ENCODE measurements at regions not wholly inside any gene's neighbourhood (a gene's known extent, or its start where the extent isn't known, plus 50 kb on each side); places are given as distances from the start of the nearest gene placed in this dataset.

DNA sequence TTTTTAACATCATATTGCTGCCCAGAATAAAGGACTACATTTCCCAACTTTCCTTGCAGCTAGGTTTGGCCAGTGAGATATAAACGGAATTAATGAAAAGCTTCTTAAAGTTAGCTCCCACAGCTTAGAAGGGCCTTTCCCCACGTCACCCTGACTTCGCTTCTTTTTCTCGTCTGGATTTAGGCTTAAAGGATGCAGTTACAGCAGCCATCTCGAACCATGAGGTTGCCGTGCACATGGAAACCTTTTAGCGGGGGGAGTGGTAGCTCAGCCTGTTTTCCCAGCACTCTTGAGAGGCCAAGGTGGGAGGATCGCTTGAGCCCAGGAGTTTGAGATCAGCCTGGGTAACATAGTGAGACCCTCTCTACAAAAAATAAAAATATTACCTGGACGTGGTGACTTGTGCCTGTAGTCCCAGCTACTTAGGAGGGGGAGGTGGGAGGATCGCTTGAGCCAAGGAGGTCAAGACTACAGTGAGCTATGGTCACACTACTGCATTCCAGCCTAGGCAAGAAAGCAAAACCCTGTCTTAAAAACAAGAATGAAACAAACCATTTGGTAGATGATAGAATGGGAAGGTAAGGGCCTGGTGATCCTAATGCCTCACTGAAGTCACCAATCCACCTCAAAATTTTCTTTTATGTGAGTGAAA, 64.3 kb upstream of the C1GALT1 start:
- H3K79me2 ChIP-seq (ENCODE audit: insufficient read depth, low read length), result no peaks in the 10 kb centered on the region
- no peak for ATAC-seq (ENCODE audit: insufficient read depth, low read depth)
- H3K9ac ChIP-seq (ENCODE audit: low read depth, low read length), result no peak overlapping the region
- H3K36me3 ChIP-seq (ENCODE audit: insufficient read depth, low read length), result no peaks in the 10 kb centered on the region
- H4K20me1 ChIP-seq (ENCODE audit: insufficient read depth, low read length), result no peaks in the 10 kb centered on the region
- H2AFZ ChIP-seq (ENCODE audit: low read depth, low read length), result no peak overlapping the region
- H3K4me3 ChIP-seq (ENCODE audit: low read depth in 1 of 2, low read length in 2 of 2), result no peak overlapping the region
- no peak for DNase-seq
- H3K27me3 ChIP-seq (ENCODE audit: insufficient read depth, low read length, poor library complexity), result no peaks in the 10 kb centered on the region
- H3K9me3 ChIP-seq (ENCODE audit: insufficient read depth, low read length, severe bottlenecking), result no peaks in the 10 kb centered on the region
- H3K4me1 ChIP-seq (ENCODE audit: insufficient read depth, low read length), result no peaks in the 10 kb centered on the region
- H3K27ac ChIP-seq (ENCODE audit: low read length), result no peak overlapping the region
- TF ChIP-seq, protein P1, sequence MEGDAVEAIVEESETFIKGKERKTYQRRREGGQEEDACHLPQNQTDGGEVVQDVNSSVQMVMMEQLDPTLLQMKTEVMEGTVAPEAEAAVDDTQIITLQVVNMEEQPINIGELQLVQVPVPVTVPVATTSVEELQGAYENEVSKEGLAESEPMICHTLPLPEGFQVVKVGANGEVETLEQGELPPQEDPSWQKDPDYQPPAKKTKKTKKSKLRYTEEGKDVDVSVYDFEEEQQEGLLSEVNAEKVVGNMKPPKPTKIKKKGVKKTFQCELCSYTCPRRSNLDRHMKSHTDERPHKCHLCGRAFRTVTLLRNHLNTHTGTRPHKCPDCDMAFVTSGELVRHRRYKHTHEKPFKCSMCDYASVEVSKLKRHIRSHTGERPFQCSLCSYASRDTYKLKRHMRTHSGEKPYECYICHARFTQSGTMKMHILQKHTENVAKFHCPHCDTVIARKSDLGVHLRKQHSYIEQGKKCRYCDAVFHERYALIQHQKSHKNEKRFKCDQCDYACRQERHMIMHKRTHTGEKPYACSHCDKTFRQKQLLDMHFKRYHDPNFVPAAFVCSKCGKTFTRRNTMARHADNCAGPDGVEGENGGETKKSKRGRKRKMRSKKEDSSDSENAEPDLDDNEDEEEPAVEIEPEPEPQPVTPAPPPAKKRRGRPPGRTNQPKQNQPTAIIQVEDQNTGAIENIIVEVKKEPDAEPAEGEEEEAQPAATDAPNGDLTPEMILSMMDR (IDR thresholded peaks at IDR 0.05; ENCODE audit: borderline replicate concordance, extremely low read depth, low read length, poor library complexity, severe bottlenecking), result no peak
- TF ChIP-seq EZH2 (IDR thresholded peaks at IDR 0.05; ENCODE audit: borderline replicate concordance, low read depth, low read length, severe bottlenecking), result no peak
- no peak overlapping the region for H3K4me2 ChIP-seq (ENCODE audit: insufficient read depth, low read length)

DNA sequence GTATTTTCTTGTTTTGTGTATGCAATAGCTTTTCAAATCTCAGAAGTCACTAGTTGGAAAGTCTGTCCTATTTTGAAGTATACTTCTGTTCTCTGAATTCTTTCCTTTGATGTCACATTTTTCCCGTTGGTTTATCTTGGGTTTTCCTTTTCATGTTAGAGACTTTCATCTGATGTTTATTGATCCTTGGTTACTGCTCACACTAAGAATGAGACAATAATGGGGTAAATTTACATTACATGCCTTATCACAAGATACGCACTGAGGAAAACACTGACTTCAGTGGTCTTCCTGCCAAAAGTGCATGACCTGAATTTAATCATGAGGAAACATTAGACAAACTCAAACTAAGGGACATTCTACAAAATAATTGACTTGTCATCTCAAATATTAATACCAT, 63.5 kb upstream of the C1GALT1 start:
- DNase-seq (no peak), ATAC-seq (ENCODE audit: insufficient read depth, low read depth) (no peak)
- Histone ChIP-seq H4K20me1 (ENCODE audit: insufficient read depth, low read length) (no peaks in the 10 kb centered on the region), H3K27me3 (ENCODE audit: insufficient read depth, low read length, poor library complexity) (no peaks in the 10 kb centered on the region), H3K4me1 (ENCODE audit: insufficient read depth, low read length) (no peaks in the 10 kb centered on the region), H3K9ac (ENCODE audit: low read depth, low read length) (no peak overlapping the region), H3K27ac (ENCODE audit: low read length) (no peak overlapping the region), H3K4me2 (ENCODE audit: insufficient read depth, low read length) (no peak overlapping the region), H3K4me3 (ENCODE audit: low read depth in 1 of 2, low read length in 2 of 2) (no peak overlapping the region), H2AFZ (ENCODE audit: low read depth, low read length) (no peak overlapping the region), H3K36me3 (ENCODE audit: insufficient read depth, low read length) (no peaks in the 10 kb centered on the region), H3K79me2 (ENCODE audit: insufficient read depth, low read length) (no peaks in the 10 kb centered on the region), H3K9me3 (ENCODE audit: insufficient read depth, low read length, severe bottlenecking) (no peaks in the 10 kb centered on the region)
- TF ChIP-seq EZH2 (IDR thresholded peaks at IDR 0.05; ENCODE audit: borderline replicate concordance, low read depth, low read length, severe bottlenecking), result no peak
- TF ChIP-seq, protein P1 (IDR thresholded peaks at IDR 0.05; ENCODE audit: borderline replicate concordance, extremely low read depth, low read length, poor library complexity, severe bottlenecking), result no peak

- Histone ChIP-seq H3K27ac (ENCODE audit: low read length) (no peak overlapping the region), H4K20me1 (ENCODE audit: insufficient read depth, low read length) (no peaks in the 10 kb centered on the region)
- TF ChIP-seq, protein P1 (IDR thresholded peaks at IDR 0.05; ENCODE audit: borderline replicate concordance, extremely low read depth, low read length, poor library complexity, severe bottlenecking), result no peak
- no peak for TF ChIP-seq EZH2 (IDR thresholded peaks at IDR 0.05; ENCODE audit: borderline replicate concordance, low read depth, low read length, severe bottlenecking)
Observed at GRCh38 chr7:7119729-7120128, 62.6 kb upstream of the C1GALT1 start.

More at GRCh38 chr7:7119729-7120128, 62.6 kb upstream of the C1GALT1 start:
- Histone ChIP-seq H3K4me3 (ENCODE audit: low read depth in 1 of 2, low read length in 2 of 2) (no peak overlapping the region), H3K36me3 (ENCODE audit: insufficient read depth, low read length) (no peaks in the 10 kb centered on the region), H3K4me1 (ENCODE audit: insufficient read depth, low read length) (no peaks in the 10 kb centered on the region), H3K79me2 (ENCODE audit: insufficient read depth, low read length) (no peaks in the 10 kb centered on the region), H3K9me3 (ENCODE audit: insufficient read depth, low read length, severe bottlenecking) (no peaks in the 10 kb centered on the region), H3K9ac (ENCODE audit: low read depth, low read length) (no peak overlapping the region), H3K4me2 (ENCODE audit: insufficient read depth, low read length) (no peak overlapping the region), H2AFZ (ENCODE audit: low read depth, low read length) (no peak overlapping the region), H3K27me3 (ENCODE audit: insufficient read depth, low read length, poor library complexity) (no peaks in the 10 kb centered on the region)
- no peak for ATAC-seq (ENCODE audit: insufficient read depth, low read depth)
- no peak for DNase-seq

Data from DND-41 (cell line).